H1 (cell line): ENCODE measurements at regions not wholly inside any gene's neighbourhood (a gene's known extent, or its start where the extent isn't known, plus 50 kb on each side); places are given as distances from the start of the nearest gene placed in this dataset.
A peak's percentile ranks its signal among the peaks of the same experiment; 100 is the strongest.

Source experiments
- CTCF ChIA-PET: fragments of 300-600 bp; sonication (Branson Sonifier 250); formaldehyde crosslinking; loops from one replicate; lab custom pipeline; 2021; ENCODE audit not compliant: partially characterized antibody; lab: Charles Lee
- POLR2A ChIA-PET: fragments of 300-600 bp; sonication (Branson Sonifier 250); formaldehyde crosslinking; loops from one replicate; lab custom pipeline; 2021; ENCODE audit warnings: inconsistent platforms; ENCODE audit not compliant: partially characterized antibody; lab: Charles Lee
- DNase-seq, 2 experiments: peaks; one replicate each; pipeline versions ENCODE4 v3.0.0 to v3.0.0-alpha.2; 2010 to 2022; ENCODE audit warnings: low spot score in 2 of 2, low read depth in 1 of 2, mixed read lengths in 1 of 2
- FAIRE-seq: peaks from 2 replicates; lab custom pipeline; 2011; peaks lifted over from hg19 to GRCh38; lab: Jason Lieb, UNC
- H2AFZ ChIP-seq: 2 replicates; pipeline ENCODE4 v1.8.1; 2012; ENCODE audit warnings: low read length, inconsistent platforms
- H2AK5ac ChIP-seq: 2 replicates; pipeline ENCODE4 v1.6.1; 2013; ENCODE audit warnings: low read depth, low read length
- H2BK120ac ChIP-seq: replicated peaks from 2 replicates; pipeline ENCODE3; 2013; ENCODE audit warnings: low read depth, low read length, inconsistent platforms
- H2BK12ac ChIP-seq: 2 replicates; pipeline ENCODE4 v1.6.1; 2013; ENCODE audit warnings: low read depth, low read length
- H2BK15ac ChIP-seq: 2 replicates; pipeline ENCODE4 v1.6.1; 2013; ENCODE audit warnings: low read length
- H2BK20ac ChIP-seq: 2 replicates; pipeline ENCODE4 v1.6.1; 2013; ENCODE audit warnings: low read length
- H2BK5ac ChIP-seq: 2 replicates; pipeline ENCODE4 v1.6.1; 2013; ENCODE audit warnings: low read depth, low read length
- H3K14ac ChIP-seq: 2 replicates; pipeline ENCODE4 v1.6.1; 2013; ENCODE audit warnings: inconsistent platforms; ENCODE audit not compliant: insufficient read length
- H3K18ac ChIP-seq: 2 replicates; pipeline ENCODE4 v1.6.1; 2013; ENCODE audit warnings: low read length; ENCODE audit errors: extremely low read depth
- H3K23ac ChIP-seq: 2 replicates; pipeline ENCODE4 v1.6.1; 2013; ENCODE audit warnings: inconsistent platforms; ENCODE audit not compliant: insufficient read length
- H3K23me2 ChIP-seq: 2 replicates; pipeline ENCODE4 v1.6.1; 2013; ENCODE audit warnings: low read depth, low read length
- H3K27ac ChIP-seq: 2 replicates; pipeline ENCODE4 v1.6.1; 2011; ENCODE audit warnings: low read depth, low read length, inconsistent platforms
- H3K27me3 ChIP-seq, 4 experiments: replicated peaks in 1 of 4; 1 replicate in 1 of 4; 2 replicates in 3 of 4; pipeline versions ENCODE4 v1.6.1 to v1.8.1; 2011 to 2013; ENCODE audit warnings: low read length in 3 of 4, mild to moderate bottlenecking in 3 of 4, inconsistent platforms in 2 of 4, mixed read lengths in 2 of 4, moderate library complexity in 1 of 4; ENCODE audit not compliant: control insufficient read depth in 3 of 4, insufficient read depth in 3 of 4; ENCODE audit errors: extremely low read depth in 1 of 4
- H3K36me3 ChIP-seq, 4 experiments: 2 replicates each; pipeline versions ENCODE4 v1.6.1 to v1.8.1; 2011 to 2013; ENCODE audit warnings: mild to moderate bottlenecking in 4 of 4, low read length in 3 of 4, moderate library complexity in 2 of 4, control low read depth in 1 of 4, inconsistent platforms in 1 of 4; ENCODE audit not compliant: insufficient read depth in 4 of 4, control insufficient read depth in 2 of 4
- H3K4ac ChIP-seq: replicated peaks from 2 replicates; pipeline ENCODE3; 2013; ENCODE audit warnings: low read length, low read depth, mixed read lengths, inconsistent platforms; ENCODE audit not compliant: insufficient read length
- H3K4me1 ChIP-seq, 4 experiments: replicated peaks in 1 of 4; 1 replicate in 1 of 4; 2 replicates in 3 of 4; pipeline versions ENCODE4 v1.6.1 to v1.8.1; 2011 to 2013; ENCODE audit warnings: low read length in 3 of 4, inconsistent platforms in 2 of 4, mixed read lengths in 1 of 4; ENCODE audit not compliant: insufficient read depth in 4 of 4, control insufficient read depth in 3 of 4
- H3K4me2 ChIP-seq, 2 experiments: 2 replicates each; pipeline versions ENCODE4 v1.6.1 to v1.8.1; 2011 to 2013; ENCODE audit warnings: low read depth in 2 of 2, low read length in 2 of 2, control low read depth in 1 of 2, inconsistent platforms in 1 of 2, mild to moderate bottlenecking in 1 of 2; ENCODE audit not compliant: insufficient read depth in 1 of 2
- H3K4me3 ChIP-seq, 4 experiments: fragments of 200-600, 300-600 bp in 1 of 4; sonication (generic), shearing (Covaris generic), sonication (Bioruptor Twin) in 1 of 4; 2 replicates each; pipeline versions ENCODE4 v1.5.1 to v1.8.1; 2011 to 2016; ENCODE audit warnings: low read length in 4 of 4, low read depth in 3 of 4, control low read depth in 2 of 4, inconsistent platforms in 2 of 4, mild to moderate bottlenecking in 2 of 4, mixed read lengths in 1 of 4, moderate library complexity in 1 of 4; ENCODE audit not compliant: insufficient read depth in 2 of 4; ENCODE audit errors: extremely low read depth in 1 of 4
- H3K56ac ChIP-seq: replicated peaks from 2 replicates; pipeline ENCODE3; 2013; ENCODE audit warnings: low read depth, mild to moderate bottlenecking, mixed read lengths, low read length, inconsistent platforms; ENCODE audit not compliant: insufficient read length
- H3K79me1 ChIP-seq: 2 replicates; pipeline ENCODE4 v1.6.1; 2013; ENCODE audit warnings: low read depth, low read length, control low read depth
- H3K79me2 ChIP-seq, 2 experiments: 2 replicates each; pipeline versions ENCODE4 v1.6.1 to v1.8.1; 2012 to 2013; ENCODE audit warnings: low read length in 2 of 2, mild to moderate bottlenecking in 2 of 2, inconsistent platforms in 1 of 2; ENCODE audit not compliant: insufficient read depth in 2 of 2, control insufficient read depth in 1 of 2
- H3K9ac ChIP-seq, 4 experiments: replicated peaks in 1 of 4; 1 replicate in 1 of 4; 2 replicates in 3 of 4; pipeline versions ENCODE4 v1.6.1 to v1.8.1; 2011 to 2013; ENCODE audit warnings: low read depth in 3 of 4, low read length in 3 of 4, control low read depth in 2 of 4, mild to moderate bottlenecking in 2 of 4, moderate library complexity in 2 of 4, inconsistent platforms in 1 of 4; ENCODE audit errors: extremely low read depth in 1 of 4
- H3K9me3 ChIP-seq, 2 experiments: 2 replicates each; pipeline versions ENCODE4 v1.6.1 to v1.8.1; 2012 to 2013; ENCODE audit warnings: mild to moderate bottlenecking in 2 of 2, moderate library complexity in 2 of 2, control low read depth in 1 of 2, inconsistent platforms in 1 of 2, low read depth in 1 of 2, low read length in 1 of 2, mixed read lengths in 1 of 2; ENCODE audit not compliant: insufficient read depth in 2 of 2
- H4K20me1 ChIP-seq, 2 experiments: replicated peaks in 1 of 2; 2 replicates each; pipeline versions ENCODE3 to v1.8.1; 2011 to 2013; ENCODE audit warnings: inconsistent platforms in 2 of 2, low read length in 2 of 2, mild to moderate bottlenecking in 1 of 2; ENCODE audit not compliant: insufficient read depth in 2 of 2, control insufficient read depth in 1 of 2
- H4K5ac ChIP-seq: 2 replicates; pipeline ENCODE4 v1.6.1; 2013; ENCODE audit warnings: low read length, low read depth, mixed read lengths, inconsistent platforms; ENCODE audit not compliant: insufficient read length
- H4K8ac ChIP-seq: 2 replicates; pipeline ENCODE4 v1.8.0; 2013; ENCODE audit warnings: mild to moderate bottlenecking, moderate library complexity, low read length, inconsistent platforms; ENCODE audit not compliant: insufficient read depth; ENCODE audit errors: extremely low read depth
- H4K91ac ChIP-seq: replicated peaks from 2 replicates; pipeline ENCODE3; 2013; ENCODE audit warnings: low read length, mixed read lengths, inconsistent platforms; ENCODE audit not compliant: insufficient read length
- RBBP5 ChIP-seq: IDR thresholded peaks from 2 replicates; pipeline ENCODE4 v1.7.1; 2012; ENCODE audit warnings: low read depth, mild to moderate bottlenecking, inconsistent platforms, low read length, moderate library complexity, borderline replicate concordance
- WGBS, 2 experiments: shearing (Covaris generic) in 1 of 2; methylation state at CpG; one replicate each; pipeline versions ENCODE4 v1.1.6 to v1.1.7; 2013 to 2015; ENCODE audit warnings: low lambda C conversion rate in 2 of 2, mixed read lengths in 2 of 2, inconsistent platforms in 1 of 2, low coverage in 1 of 2, missing lambda C conversion rate in 1 of 2; ENCODE audit not compliant: insufficient replicate concordance in 2 of 2, insufficient coverage in 1 of 2, insufficient read length in 1 of 2; ENCODE audit errors: extremely low coverage in 1 of 2, missing lambda C conversion rate in 1 of 2; 5-methylcytosine and 5-hydroxymethylcytosine counted together

DNA sequence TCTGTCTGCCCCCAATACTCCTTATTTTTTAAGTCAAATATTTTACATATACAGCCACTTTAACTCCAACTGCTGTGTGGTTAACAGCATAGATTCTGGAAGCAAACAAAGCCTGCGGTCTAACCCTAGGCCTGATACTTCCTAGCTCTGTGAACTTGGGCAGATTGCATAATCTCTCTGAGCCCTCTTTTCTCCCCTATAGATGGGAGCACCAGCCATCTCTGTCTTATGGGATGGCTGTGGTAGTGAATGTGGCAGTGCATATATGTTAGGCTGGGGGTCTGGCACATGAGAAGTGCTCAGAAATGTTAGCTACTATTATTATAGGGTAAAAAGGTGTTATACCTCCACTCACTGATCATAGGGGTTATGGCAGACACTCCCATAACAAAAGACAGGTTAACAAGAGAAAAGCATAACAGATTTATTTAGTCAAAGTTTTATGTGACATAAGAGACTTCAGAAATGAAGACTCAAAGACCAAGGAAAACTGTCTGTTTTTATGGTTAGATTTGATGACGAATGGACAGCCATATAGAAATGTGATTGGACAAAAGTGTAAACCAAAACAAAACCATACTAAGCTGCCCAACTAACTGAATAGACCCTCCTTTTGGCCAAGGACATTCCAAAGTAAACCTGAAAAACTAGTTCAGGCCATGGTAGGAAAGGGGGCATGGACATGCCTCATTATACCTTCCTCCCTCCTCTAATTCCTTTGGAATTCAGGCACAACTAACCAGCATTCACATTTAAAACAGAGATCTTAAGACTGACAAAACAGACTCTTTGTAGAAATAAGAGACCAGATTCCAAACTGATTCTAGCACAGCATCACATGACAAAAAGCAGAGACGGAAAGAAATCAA, 53.9 kb upstream of the DAZL start:
- H3K4me3 ChIP-seq = peak overlapping the region in 1 of 4 experiments; percentile 28; a peak in 1 of 8 replicates
- peak overlapping the region; percentile 88 for H2BK120ac ChIP-seq
- H3K4ac ChIP-seq = peak overlapping the region; percentile 61
- H2AK5ac ChIP-seq = peak overlapping the region; percentile 85; the same call in 1 of the 2 replicates
- H3K23me2 ChIP-seq = no peaks in the 10 kb centered on the region
- H2BK12ac ChIP-seq = peak overlapping the region; percentile 96
- H3K18ac ChIP-seq = peak overlapping the region; percentile 80; the same call in 1 of the 2 replicates
- H3K27ac ChIP-seq = peak overlapping the region; percentile 80
- H3K4me2 ChIP-seq = peak overlapping the region; percentile 11 to 18; a peak in 2 of 4 replicates
- H2AFZ ChIP-seq = no peak overlapping the region
- peak overlapping the region; percentile 81; the same call in 1 of the 2 replicates for H2BK5ac ChIP-seq
- no peak overlapping the region for H3K9ac ChIP-seq
- H3K9me3 ChIP-seq = peaks cover 3 to 15% of the 10 kb centered on the region in 2 experiments; a peak in 2 of 4 replicates
- H3K27me3 ChIP-seq = no peaks in the 10 kb centered on the region
- peak overlapping the region; percentile 7 for H4K5ac ChIP-seq
- 63% methylated on average over 3 of the region's 3 CpGs; no CpG with 5 or more reads in 1 of the 2 experiments for WGBS, 2 experiments
- H3K79me1 ChIP-seq = no peaks in the 10 kb centered on the region
- peak overlapping the region; percentile 45 for H4K91ac ChIP-seq
- H4K20me1 ChIP-seq = no peaks in the 10 kb centered on the region
- DNase-seq = no peak
- H3K79me2 ChIP-seq = peaks cover 0 to 17% of the 10 kb centered on the region in 2 experiments; a peak in 3 of 4 replicates
- ChIA-PET POLR2A (interaction anchor here (0.9 to 4.1 kb wide), 7 partner anchors 12 to 130 kb away, joined by 4 to 30 read pairs (median 5); no protein-coding TSS in a partner anchor), CTCF (interaction anchor here (0.6 to 2.0 kb wide), 7 partner anchors 12 to 370 kb away, joined by 3 to 5 read pairs (median 4); no protein-coding TSS in a partner anchor)
- peak overlapping the region; percentile 5 for H3K56ac ChIP-seq
- H4K8ac ChIP-seq = no peak overlapping the region
- H3K14ac ChIP-seq = no peak overlapping the region
- peaks cover 6 to 33% (median 19%) of the 10 kb centered on the region in 4 experiments; a peak in 6 of 7 replicates for H3K4me1 ChIP-seq
- H3K23ac ChIP-seq = no peak overlapping the region
- FAIRE-seq = peak; percentile 79
- peak overlapping the region; percentile 90 for H2BK20ac ChIP-seq
- H2BK15ac ChIP-seq = no peak overlapping the region
- H3K36me3 ChIP-seq = peaks cover 0 to 21% (median 9%) of the 10 kb centered on the region in 4 experiments; a peak in 4 of 8 replicates
- peak; percentile 53; the same call in 1 of the 2 replicates for TF ChIP-seq RBBP5
